HCT116 (cell line): ENCODE measurements at regions not wholly inside any gene's neighbourhood (a gene's known extent, or its start where the extent isn't known, plus 50 kb on each side); places are given as distances from the start of the nearest gene placed in this dataset.

ENCODE experiments used
- ATAC-seq: fragments of 200-7000 bp; cut with Tn5 transposase; 2 replicates; pipeline ENCODE4 v1.9.1; 2020; ENCODE audit warnings: mild to moderate bottlenecking, moderate library complexity
- BruUV-seq: library from RNA; stranded (reverse); fragments of 400-500 nt; replicated peaks from 2 replicates; lab custom pipeline; 2021; lab: Mats Ljungman, UMichigan
- CTCF ChIA-PET: fragments of 300-600 bp; sonication (Branson Sonifier 250); formaldehyde crosslinking; loops from one replicate; lab custom pipeline; 2021; ENCODE audit warnings: antibody characterized with exemption; lab: Charles Lee
- POLR2A ChIA-PET: fragments of 300-600, 350-600 bp; sonication (Branson Sonifier 250); formaldehyde crosslinking; loops from one replicate; lab custom pipeline; 2021; ENCODE audit warnings: antibody characterized with exemption; lab: Charles Lee
- RAD21 ChIA-PET, 2 experiments: fragments of 300-600 bp; sonication (Branson Sonifier 250); formaldehyde crosslinking; loops; one replicate each; lab custom pipeline; 2023; ENCODE audit warnings: low total read pairs in 2 of 2; ENCODE audit not compliant: uncharacterized antibody in 2 of 2, unreplicated experiment in 2 of 2, low non-redundant PET in 1 of 2; lab: Charles Lee
- DNase-seq: peaks from one replicate; pipeline ENCODE4 v3.0.0-alpha.2; 2010; ENCODE audit warnings: low read depth, low spot score
- H2AFZ ChIP-seq: fragments of 200-600 bp; shearing (Covaris generic), sonication (generic); 2 replicates; pipeline ENCODE4 v1.6.1; 2017; ENCODE audit warnings: low read depth, mixed run types, mixed read lengths, antibody characterized with exemption, low read length; ENCODE audit not compliant: poor library complexity, severe bottlenecking
- H3K27ac ChIP-seq: 2 replicates; pipeline ENCODE4 v1.5.1; 2012; ENCODE audit warnings: low read depth, low read length
- H3K27me3 ChIP-seq: fragments of 200-600 bp; sonication (generic); 2 replicates; pipeline ENCODE4 v1.6.1; 2016; ENCODE audit warnings: mixed run types, low read length, mixed read lengths; ENCODE audit not compliant: insufficient read depth
- H3K36me3 ChIP-seq, 2 experiments: fragments of 200-500 bp in 1 of 2; fragments of 200-600 bp in 1 of 2; sonication (Bioruptor generic) in 1 of 2; sonication (generic) in 1 of 2; 2 replicates each; pipeline versions ENCODE4 v1.5.1 to v1.6.1; 2014 to 2016; ENCODE audit warnings: low read length in 2 of 2, inconsistent platforms in 1 of 2, mixed read lengths in 1 of 2, mixed run types in 1 of 2; ENCODE audit not compliant: insufficient read depth in 2 of 2, control insufficient read depth in 1 of 2
- H3K4me1 ChIP-seq, 2 experiments: fragments of 200-600 bp in 1 of 2; sonication (generic) in 1 of 2; 2 replicates each; pipeline versions ENCODE4 v1.5.1 to v1.6.1; 2012 to 2017; ENCODE audit warnings: low read length in 2 of 2, inconsistent platforms in 1 of 2, mild to moderate bottlenecking in 1 of 2, mixed read lengths in 1 of 2, mixed run types in 1 of 2, moderate library complexity in 1 of 2; ENCODE audit not compliant: insufficient read depth in 2 of 2, control insufficient read depth in 1 of 2
- H3K4me2 ChIP-seq: fragments of 200-600 bp; sonication (generic); 2 replicates; pipeline ENCODE4 v1.6.1; 2017; ENCODE audit warnings: mixed run types, low read length, mixed read lengths
- H3K4me3 ChIP-seq, 2 experiments: fragments of 200-600 bp in 1 of 2; sonication (generic) in 1 of 2; replicated peaks in 1 of 2; 2 replicates each; pipeline ENCODE4 v1.5.1; 2011 to 2016; ENCODE audit warnings: low read length in 2 of 2, control low read depth in 1 of 2, low read depth in 1 of 2, mild to moderate bottlenecking in 1 of 2, mixed read lengths in 1 of 2, mixed run types in 1 of 2
- H3K79me2 ChIP-seq: fragments of 200-600 bp; sonication (generic); 2 replicates; pipeline ENCODE4 v1.6.1; 2017; ENCODE audit warnings: mild to moderate bottlenecking, mixed run types, low read length, moderate library complexity, mixed read lengths; ENCODE audit not compliant: insufficient read depth
- H3K9ac ChIP-seq: fragments of 200-600 bp; sonication (generic); 2 replicates; pipeline ENCODE4 v1.6.1; 2016; ENCODE audit warnings: low read length, mixed read lengths
- H3K9me2 ChIP-seq: fragments of 200-600 bp; sonication (generic), shearing (Covaris generic); 2 replicates; pipeline ENCODE4 v1.6.1; 2017; ENCODE audit warnings: mixed run types, mild to moderate bottlenecking, moderate library complexity; ENCODE audit not compliant: insufficient read depth
- H3K9me3 ChIP-seq, 2 experiments: fragments of 200-500 bp in 1 of 2; fragments of 200-600 bp in 1 of 2; sonication (Bioruptor generic) in 1 of 2; sonication (generic) in 1 of 2; 2 replicates each; pipeline ENCODE4 v1.6.1; 2014 to 2017; ENCODE audit warnings: low read length in 2 of 2, mixed read lengths in 2 of 2, inconsistent platforms in 1 of 2, low read depth in 1 of 2, mild to moderate bottlenecking in 1 of 2, mixed run types in 1 of 2, moderate library complexity in 1 of 2; ENCODE audit not compliant: control insufficient read depth in 1 of 2, insufficient read depth in 1 of 2
- H4K20me1 ChIP-seq: fragments of 200-600 bp; sonication (generic), shearing (Covaris generic); 2 replicates; pipeline ENCODE4 v1.6.1; 2017; ENCODE audit warnings: mixed run types, mild to moderate bottlenecking, moderate library complexity; ENCODE audit not compliant: insufficient read depth
- CBX3 ChIP-seq: IDR thresholded peaks from 2 replicates; pipeline ENCODE4 v1.6.1; 2012; ENCODE audit warnings: low read depth
- EZH2phosphoT487 ChIP-seq: fragments of 200-600 bp; IDR thresholded peaks from 2 replicates; pipeline ENCODE4 v1.6.1; 2018; ENCODE audit warnings: antibody characterized with exemption, borderline replicate concordance
- FOSL1 ChIP-seq: IDR thresholded peaks from 2 replicates; pipeline ENCODE4 v1.6.1; 2012; ENCODE audit warnings: low read depth
- MAX ChIP-seq: IDR thresholded peaks from 2 replicates; pipeline ENCODE4 v1.6.1; 2012
- RAD21 ChIP-seq: IDR thresholded peaks from 2 replicates; pipeline ENCODE4 v1.6.1; 2012; ENCODE audit warnings: low read depth, mild to moderate bottlenecking
- SP1 ChIP-seq: IDR thresholded peaks from 2 replicates; pipeline ENCODE4 v1.6.1; 2012; ENCODE audit warnings: low read depth
- ZFX ChIP-seq: fragments of 450-650 bp; IDR thresholded peaks from 2 replicates; pipeline ENCODE4 v1.6.1; 2017
- intact Hi-C: fragments of 100-400 bp; cut with micrococcal nuclease; formaldehyde crosslinking; loops from 2 replicates; pipeline ENCODE4 v1.10.0; 2022

GRCh38 chr3:139130390-139131140 lies 85.9 kb upstream of the PRR23C start:
- H3K36me3 ChIP-seq = no peaks in the 10 kb centered on the region
- TF ChIP-seq CBX3 (no peak), SP1 (no peak), RAD21 (no peak), ZFX (no peak), EZH2phosphoT487 (no peak)
- ATAC-seq (no peak), DNase-seq (no peak)
- no peaks in the 10 kb centered on the region for H4K20me1 ChIP-seq
- no peaks in the 10 kb centered on the region for H3K79me2 ChIP-seq
- H3K9ac ChIP-seq = no peak overlapping the region
- intact Hi-C loops = no loop called here
- H3K4me1 ChIP-seq = no peaks in the 10 kb centered on the region; a peak in 1 of 4 replicates
- ChIA-PET POLR2A (no interaction called here), CTCF (no interaction called here), RAD21 (no interaction called here)
- no TSS peak for BruUV-seq
- no peak overlapping the region for H3K4me3 ChIP-seq
- H3K4me2 ChIP-seq = no peak overlapping the region
- no peak overlapping the region for H3K27ac ChIP-seq
- no peak overlapping the region for H2AFZ ChIP-seq
- no peaks in the 10 kb centered on the region for H3K9me3 ChIP-seq
- H3K9me2 ChIP-seq = no peaks in the 10 kb centered on the region
- H3K27me3 ChIP-seq = no peaks in the 10 kb centered on the region

- no peak overlapping the region for H3K4me2 ChIP-seq
- TF ChIP-seq MAX = no peak
- no peak for TF ChIP-seq FOSL1
- H3K27ac ChIP-seq = no peak overlapping the region
- POLR2A ChIA-PET = no interaction called here
- H4K20me1 ChIP-seq = no peaks in the 10 kb centered on the region
- CTCF ChIA-PET = no interaction called here
- ATAC-seq = no peak
- no peak for DNase-seq
- intact Hi-C loops = no loop called here
- no peak overlapping the region for H3K9ac ChIP-seq
- no peaks in the 10 kb centered on the region; a peak in 1 of 4 replicates for H3K4me1 ChIP-seq
- no peak overlapping the region for H3K4me3 ChIP-seq
- H3K36me3 ChIP-seq = no peaks in the 10 kb centered on the region
- H3K27me3 ChIP-seq = no peaks in the 10 kb centered on the region
- no peaks in the 10 kb centered on the region for H3K9me3 ChIP-seq
- RAD21 ChIA-PET = no interaction called here
- no peaks in the 10 kb centered on the region for H3K79me2 ChIP-seq
- no TSS peak for BruUV-seq
- H3K9me2 ChIP-seq = no peaks in the 10 kb centered on the region
- no peak overlapping the region for H2AFZ ChIP-seq
Observed at GRCh38 chr3:139131951-139132350, 87.3 kb upstream of the PRR23C start.
